HG03354 (cell line): ENCODE measurements at regions not wholly inside any gene's neighbourhood (a gene's known extent, or its start where the extent isn't known, plus 50 kb on each side); places are given as distances from the start of the nearest gene placed in this dataset.
"Not testable (repeated sequence)": the region's sequence is repeated elsewhere in the genome, so short reads cannot be mapped to it uniquely, and the experiment has no call there.

Source experiments
- ATAC-seq: cut with Tn5 transposase; IDR thresholded peaks from one replicate; pipeline ENCODE4 v1.9.1; 2021; ENCODE audit warnings: mild to moderate bottlenecking; ENCODE audit not compliant: unreplicated experiment, poor library complexity, severe bottlenecking

DNA sequence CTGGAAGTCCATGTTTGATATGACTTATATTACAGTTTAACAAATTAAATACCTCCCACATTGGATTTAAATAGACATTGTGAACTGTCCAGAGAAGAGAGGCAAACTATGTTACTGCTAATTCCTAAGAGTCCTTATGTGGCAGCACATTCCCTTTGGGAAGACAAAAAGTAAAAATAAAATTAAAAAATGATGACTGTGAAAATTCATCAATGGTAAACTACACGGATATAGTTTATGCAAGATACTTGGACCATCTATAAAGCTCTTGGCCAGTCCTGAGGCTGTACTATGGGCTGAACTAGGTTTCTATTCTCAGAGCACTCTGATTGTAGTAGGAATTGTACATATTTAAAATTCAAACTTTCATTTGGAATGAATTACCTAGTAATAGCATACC is 206.4 kb downstream of the LRRK2 start:
- ATAC-seq = no peak

DNA sequence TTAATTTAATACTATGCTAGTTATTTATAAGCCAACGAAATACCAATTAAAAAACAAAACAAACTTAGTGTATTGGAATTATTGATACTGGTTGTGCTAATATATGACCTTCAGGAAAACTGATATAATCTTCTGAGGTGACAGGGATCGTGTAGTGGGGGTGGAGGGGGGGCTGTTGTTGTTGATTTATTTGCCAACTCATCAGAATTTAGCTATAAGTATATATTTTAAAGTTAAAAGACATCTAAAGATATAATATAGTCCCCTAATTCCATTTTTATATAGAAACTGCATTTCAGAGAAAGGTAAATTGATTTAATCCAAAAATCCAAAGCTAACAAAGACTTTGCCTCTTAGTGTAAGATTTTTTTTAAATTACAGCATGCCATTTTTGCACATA is 210.5 kb downstream of the LRRK2 start:
- no peak for ATAC-seq

DNA sequence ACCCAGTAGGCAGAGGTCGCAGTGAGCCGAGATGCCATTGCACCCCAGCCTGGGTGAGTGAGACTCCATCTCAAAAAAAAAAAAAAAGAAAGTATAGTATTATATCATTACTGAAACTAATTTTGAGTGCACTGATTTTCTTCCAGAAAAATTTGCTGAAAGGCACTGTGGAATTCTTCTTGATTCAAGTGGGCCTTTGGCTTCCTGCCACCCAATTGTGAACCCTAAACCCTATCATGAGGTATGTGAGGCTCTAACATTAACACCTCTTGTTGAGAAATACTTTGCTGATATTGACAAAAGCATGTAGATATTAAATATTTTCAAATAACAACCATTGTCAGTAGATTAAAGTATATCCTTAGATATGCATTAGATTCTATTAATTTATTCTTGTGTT is 211.2 kb downstream of the LRRK2 start:
- ATAC-seq = no peak

DNA sequence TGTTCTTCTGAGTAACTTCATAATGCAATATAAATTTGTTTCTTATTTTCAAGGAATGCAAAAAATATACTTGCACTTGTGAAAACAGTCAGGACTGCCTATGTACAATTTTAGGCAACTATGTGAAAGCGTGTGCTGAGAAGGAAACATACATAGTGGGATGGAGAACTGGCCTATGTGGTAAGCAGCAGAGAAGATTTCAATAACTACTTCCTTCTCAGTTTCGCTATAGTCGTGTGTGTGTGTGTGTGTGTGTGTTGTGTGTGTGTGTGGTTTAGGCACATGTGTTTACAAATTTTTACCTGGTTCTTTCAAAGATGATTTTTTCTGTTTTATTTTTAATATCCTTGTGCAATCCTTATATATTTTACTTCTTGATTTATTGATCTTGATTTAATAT is 211.8 kb downstream of the LRRK2 start:
- no peak for ATAC-seq

DNA sequence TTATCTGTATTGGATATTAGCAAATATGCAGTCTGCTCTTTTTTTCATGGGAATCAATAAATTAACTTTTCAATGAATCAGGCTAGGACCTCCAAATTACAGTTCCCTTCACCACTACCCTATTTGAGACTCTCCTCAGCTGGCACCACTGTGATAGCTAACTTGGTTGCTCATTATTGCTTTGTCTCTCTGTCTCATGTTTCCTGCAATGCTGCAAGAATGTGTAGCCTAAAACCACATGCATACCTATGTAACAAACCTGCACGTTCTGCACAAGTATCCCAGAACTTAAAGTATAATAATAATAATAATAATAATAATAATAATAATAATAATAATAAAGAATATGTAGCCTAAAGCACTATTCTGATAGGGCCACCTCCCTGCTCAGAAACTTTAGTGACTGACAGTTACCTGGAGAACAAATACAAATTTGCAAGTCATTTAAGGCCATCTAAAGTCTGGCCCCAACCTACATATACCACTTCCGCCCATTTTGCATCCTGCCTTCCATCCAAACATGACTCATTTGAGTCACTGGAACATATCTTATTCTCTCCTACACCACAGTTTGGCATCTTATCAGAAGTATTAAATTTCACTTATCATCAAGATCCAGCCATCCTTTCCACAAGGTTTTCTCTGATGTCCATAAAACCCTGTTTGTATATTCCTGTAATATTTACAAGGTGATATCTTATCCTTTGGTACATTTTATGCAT is 215.1 kb downstream of the LRRK2 start:
- no peak for ATAC-seq

DNA sequence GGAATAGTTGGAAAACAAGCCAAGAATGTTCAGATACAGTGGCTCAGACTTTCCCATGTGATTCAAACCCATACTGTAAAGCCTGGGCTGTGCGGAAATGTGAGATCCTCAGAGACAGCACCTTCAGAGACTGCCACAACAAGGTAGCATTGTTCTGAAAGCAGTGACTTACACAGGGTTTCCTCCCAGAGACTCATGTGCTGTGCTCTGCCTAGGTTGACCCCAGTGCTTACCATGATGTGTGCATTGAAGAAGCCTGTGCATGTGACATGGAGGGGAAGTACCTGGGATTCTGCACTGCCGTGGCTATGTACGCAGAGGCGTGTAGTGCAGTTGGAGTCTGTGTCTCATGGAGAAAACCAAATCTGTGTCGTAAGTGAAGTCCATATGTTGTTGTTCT is 219.4 kb downstream of the LRRK2 start:
- no peak for ATAC-seq

DNA sequence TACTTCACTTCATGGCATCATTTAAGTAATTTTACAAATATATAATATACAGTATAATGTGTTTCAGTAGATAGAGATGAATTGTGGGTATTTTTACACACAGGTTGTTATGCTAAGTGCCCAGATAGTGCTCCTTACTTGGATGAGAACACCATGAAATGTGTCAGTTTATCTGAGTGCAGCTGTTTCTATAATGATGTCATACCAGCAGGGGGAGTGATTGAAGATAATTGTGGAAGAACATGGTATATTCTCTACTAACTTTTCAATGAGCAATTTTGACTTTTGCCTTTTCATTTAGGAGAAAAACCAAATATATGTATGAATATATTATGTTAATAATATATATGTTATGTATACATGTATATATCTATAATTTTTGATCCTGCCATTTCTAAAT is 221.6 kb downstream of the LRRK2 start:
- ATAC-seq = no peak

DNA sequence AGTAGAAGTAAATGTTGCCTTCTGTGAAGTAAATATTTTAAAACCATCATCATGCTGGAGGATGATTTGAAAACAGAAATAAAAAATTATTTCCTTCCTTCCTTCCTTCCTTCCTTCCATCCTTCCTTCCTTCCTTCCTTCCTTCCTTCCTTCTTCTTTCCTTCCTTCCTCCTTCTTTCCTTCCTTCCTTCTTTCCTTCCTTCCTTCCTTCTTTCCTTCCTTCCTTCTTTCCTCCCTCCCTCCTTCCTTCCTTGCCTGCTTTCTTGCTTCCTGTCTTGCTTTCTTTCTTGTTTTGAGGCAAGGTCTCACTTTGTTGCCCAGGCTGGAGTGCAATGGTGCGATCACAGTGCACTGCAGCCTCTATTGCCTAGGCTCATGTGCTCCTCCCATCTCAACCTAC is 223.7 kb downstream of the LRRK2 start:
- ATAC-seq = not testable (repeated sequence)

DNA sequence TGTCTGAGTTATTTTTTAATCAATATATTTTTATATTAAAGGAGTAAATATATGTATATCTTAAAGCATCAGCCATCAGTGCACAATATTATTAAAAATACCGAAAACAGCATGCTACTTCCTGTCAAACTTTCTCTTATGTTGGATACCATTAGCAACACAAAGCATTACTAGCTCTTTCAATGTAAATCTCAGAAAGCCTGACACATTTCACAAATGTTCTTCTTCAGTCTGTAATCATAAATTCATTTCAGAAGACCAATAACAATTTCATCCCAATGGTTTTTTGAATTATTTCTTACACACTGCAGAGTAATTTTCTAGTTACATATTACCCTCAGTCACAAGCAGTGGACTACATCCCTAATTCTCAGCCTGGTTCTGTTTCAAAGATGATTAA is 226.9 kb downstream of the LRRK2 start:
- no peak for ATAC-seq

DNA sequence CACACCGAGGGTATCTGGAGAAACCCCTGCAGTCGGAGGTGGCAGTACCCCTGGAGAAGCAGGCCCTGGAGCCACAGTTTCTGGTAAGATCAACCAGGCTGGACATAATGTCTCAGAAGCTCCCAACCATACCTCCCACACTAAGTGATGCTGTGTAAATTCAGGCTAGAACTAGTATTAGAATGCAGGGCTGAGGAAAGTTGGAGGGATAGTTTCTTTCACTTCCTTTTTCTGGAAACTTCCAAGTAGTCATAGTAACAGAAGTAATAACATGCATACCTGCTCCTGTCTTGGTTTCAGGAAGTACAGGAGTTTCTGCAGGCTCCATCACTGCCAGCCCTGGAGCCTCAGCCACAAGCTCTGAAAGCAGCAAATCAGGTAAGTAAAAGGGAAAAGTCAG is 228.1 kb upstream of the CNTN1 start:
- no peak for ATAC-seq

DNA sequence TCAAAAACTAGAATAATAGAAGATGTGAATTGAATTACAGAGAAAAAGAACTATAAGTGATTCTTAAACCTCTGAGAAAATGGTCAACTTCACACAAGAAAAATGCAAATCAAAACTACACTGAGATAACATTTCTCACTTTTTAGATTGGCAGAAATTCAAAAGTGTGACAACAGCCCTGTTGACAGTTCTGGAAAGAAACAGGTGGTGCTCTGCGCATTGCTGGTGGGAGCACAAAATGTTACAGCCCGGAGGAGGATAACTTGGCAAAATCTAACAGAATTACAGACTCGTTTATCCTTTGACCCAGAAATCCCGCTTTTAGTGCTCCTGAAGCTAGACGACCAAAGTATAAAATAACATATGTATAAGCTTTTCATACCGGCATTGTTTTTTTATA is 222.5 kb upstream of the CNTN1 start:
- no peak for ATAC-seq

DNA sequence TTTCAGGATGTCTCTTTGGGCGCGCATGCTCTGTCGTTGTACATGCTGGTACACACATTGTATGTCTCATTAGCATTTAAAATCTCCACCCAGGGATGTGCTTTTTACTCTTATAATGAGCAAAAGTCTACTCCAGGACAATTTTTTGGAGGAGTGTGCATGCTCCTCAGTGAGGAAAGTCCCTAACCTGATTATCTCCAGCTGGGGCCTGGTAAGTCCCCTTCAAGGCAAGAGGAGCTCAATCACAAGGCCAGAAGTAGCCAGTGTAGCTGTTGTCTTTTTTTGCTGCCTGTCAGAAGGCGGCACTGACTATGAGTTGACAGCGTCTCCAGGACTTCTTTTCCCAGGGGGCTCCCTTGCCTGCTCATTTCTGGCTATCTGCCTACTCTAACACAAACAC is 218.3 kb upstream of the CNTN1 start:
- no peak for ATAC-seq

DNA sequence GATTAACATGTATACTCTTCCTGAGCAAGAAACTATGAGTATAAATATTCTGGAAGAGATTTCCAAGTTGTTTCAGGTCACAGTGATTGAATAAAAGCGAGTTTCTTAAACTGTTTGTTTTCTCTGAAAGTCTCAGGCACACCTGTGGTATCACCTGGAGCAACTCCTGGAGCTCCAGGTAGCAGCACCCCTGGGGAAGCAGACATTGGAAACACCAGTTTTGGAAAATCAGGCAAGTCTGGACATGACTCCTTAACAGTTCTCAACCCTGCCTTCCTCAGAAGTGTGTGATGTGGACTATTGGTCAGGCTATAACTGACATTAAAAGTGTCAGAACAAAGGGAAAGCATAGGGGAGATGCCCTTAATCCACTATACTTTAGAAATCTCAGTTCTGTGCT is 217.6 kb upstream of the CNTN1 start:
- ATAC-seq = no peak

DNA sequence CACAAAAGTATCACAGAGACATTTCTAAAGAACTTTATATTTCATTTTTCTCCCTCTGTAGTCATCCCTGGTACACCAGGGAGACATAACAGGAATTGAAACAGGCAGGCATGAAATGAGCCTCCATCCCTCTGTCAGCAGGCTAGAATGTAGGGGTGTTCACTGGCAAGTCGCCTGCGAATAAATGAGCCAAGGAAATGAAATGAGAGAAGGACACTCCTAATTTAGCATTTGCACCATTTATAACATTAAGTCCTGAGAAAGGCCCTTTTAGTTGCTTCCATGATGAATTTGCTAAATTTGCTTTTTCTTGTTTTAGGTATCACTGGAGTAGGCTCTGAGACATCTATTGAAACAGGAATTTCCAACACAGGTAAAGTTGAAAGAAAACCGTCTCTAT is 192.4 kb upstream of the CNTN1 start:
- no peak for ATAC-seq

DNA sequence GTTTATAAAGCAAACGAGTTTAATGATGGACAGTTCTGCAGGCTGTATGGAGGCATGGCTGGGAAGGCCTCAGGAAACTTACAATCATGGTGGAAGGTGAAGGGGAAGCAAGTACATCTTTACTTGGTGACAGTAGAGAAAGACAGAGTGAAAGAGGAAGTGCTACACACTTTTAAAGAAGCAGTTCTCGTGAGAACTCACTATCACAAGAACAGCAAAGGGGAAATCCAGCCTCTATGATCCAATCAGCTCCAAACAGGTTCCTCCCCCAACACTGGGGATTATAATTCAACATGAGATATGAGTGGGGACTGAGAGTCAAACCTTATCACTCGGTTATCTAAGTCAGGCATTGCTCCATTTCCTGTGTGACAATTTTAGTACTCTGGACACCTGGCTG is 189.9 kb upstream of the CNTN1 start:
- ATAC-seq = peak; percentile 81

DNA sequence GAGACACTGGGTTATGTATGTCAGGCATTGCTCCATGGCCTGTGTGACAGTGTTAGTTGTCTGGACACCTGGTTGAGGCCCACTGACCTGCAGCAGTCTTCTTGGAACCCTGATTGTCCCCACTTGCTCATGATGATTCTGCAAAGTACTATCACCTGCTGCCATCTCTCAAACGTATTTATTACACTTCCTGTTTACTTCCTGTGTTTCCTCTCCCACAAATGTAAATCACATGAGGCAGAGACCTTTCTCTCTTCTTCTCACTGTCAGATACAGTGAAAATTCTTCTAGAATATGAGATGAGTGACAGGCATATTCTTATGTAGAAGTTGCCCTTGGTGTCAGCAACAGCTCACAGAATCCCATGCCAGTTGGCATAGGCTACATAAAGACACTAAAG is 186.9 kb upstream of the CNTN1 start:
- no peak for ATAC-seq

DNA sequence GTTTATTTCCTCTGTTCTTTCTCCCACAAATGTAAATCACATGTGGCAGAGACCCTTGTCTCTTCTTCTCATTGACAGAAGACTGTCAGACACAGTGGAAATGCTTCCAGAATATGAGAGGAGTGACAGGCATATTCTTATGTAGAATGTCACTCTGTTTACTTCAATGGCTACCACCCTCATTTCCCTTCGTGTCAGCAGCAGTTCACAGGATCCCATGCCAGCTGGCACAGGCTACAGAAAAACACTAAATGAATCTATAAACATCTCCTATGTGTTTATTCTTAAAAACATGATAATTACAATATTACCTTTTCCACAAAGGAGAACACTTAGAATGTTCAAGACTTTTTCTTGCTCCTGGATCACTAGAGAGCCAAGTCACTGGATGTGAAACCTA is 183.8 kb upstream of the CNTN1 start:
- ATAC-seq = no peak

DNA sequence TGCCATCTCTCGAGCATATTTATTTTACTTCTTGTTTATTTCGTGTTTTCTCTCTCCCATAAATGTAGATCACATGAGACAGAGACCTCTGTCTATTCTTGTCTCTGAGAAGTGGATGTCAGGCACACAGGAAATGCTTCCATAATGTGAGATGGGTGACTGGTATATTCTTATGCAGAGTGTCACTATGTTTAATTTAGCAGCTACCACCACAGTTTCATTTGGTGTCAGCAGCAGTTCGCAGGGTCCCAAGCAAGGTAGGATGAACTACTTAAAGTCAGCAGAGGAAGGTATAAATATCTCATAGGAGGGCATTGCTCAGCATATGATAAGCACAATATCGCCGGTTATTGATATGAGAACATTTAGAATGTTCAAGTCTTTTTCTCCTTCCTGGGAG is 180.9 kb upstream of the CNTN1 start:
- ATAC-seq = no peak

DNA sequence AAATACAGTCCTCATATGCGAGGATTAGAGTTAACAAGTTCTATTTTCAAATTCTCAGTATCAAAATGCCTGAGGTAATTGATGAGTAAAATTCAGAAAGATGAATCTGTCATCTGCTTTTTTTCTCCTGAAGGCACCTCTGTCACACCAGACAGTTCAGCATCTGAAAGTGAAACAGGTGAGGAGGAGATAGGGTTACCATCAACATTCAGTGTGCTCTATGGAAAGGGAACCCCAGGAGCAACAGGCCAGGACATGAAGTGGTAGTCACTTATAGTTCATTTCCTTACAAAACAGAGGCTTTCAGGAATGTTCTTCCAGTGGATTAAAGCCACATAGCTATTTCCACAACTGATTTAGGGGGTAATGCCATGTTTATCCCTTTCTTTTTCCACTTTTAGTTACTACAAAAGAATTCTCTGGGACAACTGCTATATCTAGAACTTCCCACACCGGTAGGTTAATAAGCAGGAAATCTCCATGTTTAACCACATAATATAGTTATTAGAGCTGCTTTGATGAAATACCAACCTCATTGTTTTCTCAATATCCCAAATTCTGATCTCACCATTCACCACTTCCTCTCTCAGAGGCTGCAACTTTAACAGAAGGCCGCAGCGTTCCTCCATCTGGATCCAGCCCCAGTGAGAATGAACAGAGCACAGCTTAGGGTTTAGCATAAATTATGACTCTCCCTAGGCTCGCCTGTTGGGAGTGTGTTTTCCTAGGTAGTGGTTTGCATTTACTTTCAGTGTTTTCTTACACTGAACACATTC is 177.0 kb upstream of the CNTN1 start:
- peak; percentile 64 for ATAC-seq

DNA sequence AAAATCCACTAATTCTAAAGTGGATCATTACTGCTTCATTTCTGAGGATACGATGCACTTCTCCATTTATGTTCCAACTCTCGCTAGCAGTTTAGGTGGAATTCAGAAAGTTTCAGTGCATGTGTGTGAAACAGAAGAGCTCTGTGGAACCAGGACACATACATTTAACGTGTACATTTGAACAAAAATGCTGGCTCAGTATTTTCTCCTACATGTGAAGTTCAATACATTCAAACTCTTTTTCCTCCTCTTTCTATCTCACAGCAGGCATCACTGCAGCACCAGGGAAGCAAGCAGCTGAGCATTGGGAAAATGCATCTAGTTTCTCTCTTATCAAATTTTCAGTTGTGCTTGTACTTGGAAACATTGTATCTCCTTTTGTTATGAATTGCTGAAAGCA is 169.4 kb upstream of the CNTN1 start:
- no peak for ATAC-seq

DNA sequence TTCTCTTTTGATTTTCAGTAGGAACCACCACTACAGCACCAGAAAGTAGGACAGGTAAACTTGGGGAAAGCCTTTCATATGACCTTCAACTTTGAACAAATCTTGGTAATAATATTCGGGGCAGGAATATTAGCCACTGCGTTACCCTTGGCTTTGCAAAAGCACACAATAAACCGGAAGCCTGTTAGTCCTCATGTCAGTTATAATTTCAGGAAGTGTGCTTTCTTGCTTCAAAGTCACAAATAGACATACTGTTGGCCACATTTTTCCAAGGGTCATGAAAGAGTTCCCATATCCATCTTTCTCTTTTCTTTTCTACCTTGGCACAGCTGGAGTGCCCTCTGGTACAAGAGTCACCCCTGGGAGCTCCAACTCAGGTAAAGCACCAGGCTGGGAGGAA is 167.2 kb upstream of the CNTN1 start:
- no peak for ATAC-seq

DNA sequence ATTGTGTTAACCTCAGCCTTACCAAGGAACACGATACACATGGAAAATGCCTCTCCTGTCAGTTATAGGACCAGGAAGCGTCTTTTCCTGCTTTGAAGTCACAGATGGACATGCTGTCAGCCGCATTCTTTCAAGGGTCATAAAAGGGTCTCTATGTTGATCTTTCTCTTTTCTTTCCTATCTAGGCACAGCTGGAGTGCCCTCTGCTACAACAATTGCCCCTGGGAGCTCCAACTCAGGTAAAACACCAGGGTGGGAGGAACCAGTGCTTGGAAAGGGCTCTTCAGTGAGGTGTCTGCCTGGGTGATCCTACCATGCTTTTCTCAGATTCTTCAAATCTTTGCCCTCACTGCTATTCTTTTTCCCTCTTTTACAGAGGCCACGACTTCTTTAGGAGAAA is 157.4 kb upstream of the CNTN1 start:
- no peak for ATAC-seq
